GM23338 (cell line): ENCODE measurements at regions not wholly inside any gene's neighbourhood (a gene's known extent, or its start where the extent isn't known, plus 50 kb on each side); places are given as distances from the start of the nearest gene placed in this dataset.

Experiments used
- ATAC-seq: fragments of 200-7000 bp; cut with Tn5 transposase; 3 replicates; pipeline ENCODE4 v1.9.1; 2020
- DNase-seq: peaks from one replicate; pipeline ENCODE4 v3.0.0-alpha.2; 2015; ENCODE audit warnings: low spot score
- H2AFZ ChIP-seq: fragments of 200-600 bp; sonication (generic); 2 replicates; pipeline ENCODE4 v1.8.0; 2016; ENCODE audit warnings: antibody characterized with exemption, mild to moderate bottlenecking, moderate library complexity
- H3F3A ChIP-seq: fragments of 200-600 bp; sonication (generic); replicated peaks from 2 replicates; pipeline ENCODE4 v1.8.0; 2017; ENCODE audit warnings: antibody characterized with exemption, mixed run types, low read depth
- H3K27ac ChIP-seq: fragments of 200-600 bp; sonication (generic); 2 replicates; pipeline ENCODE4 v1.6.1; 2016; ENCODE audit warnings: low read depth
- H3K27me3 ChIP-seq: fragments of 200-600 bp; sonication (generic); 2 replicates; pipeline ENCODE4 v1.8.0; 2016; ENCODE audit warnings: mild to moderate bottlenecking, mixed run types, moderate library complexity; ENCODE audit not compliant: insufficient read depth
- H3K36me3 ChIP-seq: fragments of 200-600 bp; sonication (generic); 2 replicates; pipeline ENCODE4 v1.8.0; 2016; ENCODE audit warnings: mild to moderate bottlenecking; ENCODE audit not compliant: insufficient read depth
- H3K4me1 ChIP-seq: fragments of 200-600 bp; sonication (generic); 2 replicates; pipeline ENCODE4 v1.8.0; 2016; ENCODE audit warnings: mild to moderate bottlenecking, moderate library complexity; ENCODE audit not compliant: insufficient read depth
- H3K4me2 ChIP-seq: fragments of 200-600 bp; sonication (generic); 2 replicates; pipeline ENCODE4 v1.7.1; 2017; ENCODE audit warnings: mixed run types
- H3K4me3 ChIP-seq: fragments of 200-600 bp; sonication (generic); 2 replicates; pipeline ENCODE4 v1.6.1; 2016; ENCODE audit warnings: mixed run types
- H3K79me2 ChIP-seq: fragments of 200-600 bp; sonication (generic); replicated peaks from 2 replicates; pipeline ENCODE4 v1.8.0; 2017; ENCODE audit warnings: mild to moderate bottlenecking; ENCODE audit not compliant: insufficient read depth
- H3K9me2 ChIP-seq: fragments of 200-600 bp; sonication (generic); 2 replicates; pipeline ENCODE4 v1.8.0; 2017; ENCODE audit not compliant: insufficient read depth
- H4K20me1 ChIP-seq: fragments of 200-600 bp; sonication (generic); replicated peaks from 2 replicates; pipeline ENCODE4 v1.8.0; 2017; ENCODE audit warnings: mild to moderate bottlenecking; ENCODE audit not compliant: insufficient read depth
- H3K27ac Mint-ChIP-seq: 2 replicates; pipeline ENCODE4 v1.8.0; 2020; ENCODE audit warnings: inconsistent platforms, mild to moderate bottlenecking, moderate library complexity, mixed read lengths
- H3K27me3 Mint-ChIP-seq: 3 replicates; pipeline ENCODE4 v1.8.0; 2022; ENCODE audit warnings: low read depth, mild to moderate bottlenecking, moderate library complexity, mixed read lengths, inconsistent platforms; ENCODE audit not compliant: insufficient read depth, poor library complexity
- H3K36me3 Mint-ChIP-seq: 3 replicates; pipeline ENCODE4 v1.8.0; 2021; ENCODE audit warnings: low read depth, mild to moderate bottlenecking, inconsistent platforms, moderate library complexity, mixed read lengths
- H3K4me1 Mint-ChIP-seq: 3 replicates; pipeline ENCODE4 v1.8.0; 2020; ENCODE audit warnings: mild to moderate bottlenecking, inconsistent platforms, mixed read lengths
- H3K4me3 Mint-ChIP-seq: 3 replicates; pipeline ENCODE4 v1.8.0; 2021; ENCODE audit warnings: moderate library complexity, mild to moderate bottlenecking, inconsistent platforms, mixed read lengths
- H3K9me3 Mint-ChIP-seq: 3 replicates; pipeline ENCODE4 v1.8.0; 2020; ENCODE audit warnings: moderate library complexity, mild to moderate bottlenecking, inconsistent platforms, mixed read lengths
- CREB1 ChIP-seq: fragments of 250-450 bp; sonication (Bioruptor Pico); IDR thresholded peaks from 2 replicates; pipeline ENCODE4 v1.5.0; 2020; ENCODE audit warnings: low read depth, mild to moderate bottlenecking, moderate library complexity
- EZH2 ChIP-seq: fragments of 200-600 bp; sonication (generic); IDR thresholded peaks from one replicate; pipeline ENCODE4 v1.8.0; 2017; ENCODE audit warnings: antibody characterized with exemption, mild to moderate bottlenecking, low read depth; ENCODE audit not compliant: unreplicated experiment
- JUNB ChIP-seq: IDR thresholded peaks from one replicate; pipeline ENCODE4 v1.6.1; 2016; ENCODE audit warnings: antibody characterized with exemption; ENCODE audit not compliant: unreplicated experiment
- NANOG ChIP-seq: IDR thresholded peaks from 2 replicates; pipeline ENCODE4 v1.6.1; 2016; ENCODE audit warnings: antibody characterized with exemption, borderline replicate concordance
- POLR2AphosphoS5 ChIP-seq: IDR thresholded peaks from 2 replicates; pipeline ENCODE4 v1.6.1; 2016; ENCODE audit warnings: antibody characterized with exemption, low read depth
- STAT1 ChIP-seq: IDR thresholded peaks from one replicate; pipeline ENCODE4 v1.6.1; 2016; ENCODE audit warnings: antibody characterized with exemption; ENCODE audit not compliant: unreplicated experiment
- ZNF114 ChIP-seq: fragments of 250-450 bp; sonication (Bioruptor Pico); IDR thresholded peaks from 2 replicates; pipeline ENCODE4 v1.5.0; 2020; ENCODE audit warnings: mild to moderate bottlenecking, moderate library complexity
- TF ChIP-seq, protein P1 (sequence below), 2 experiments: fragments of 200-600 bp in 1 of 2; sonication (generic) in 1 of 2; conservative IDR thresholded peaks; 2 replicates each; pipeline versions ENCODE4 v1.5.1 to v1.6.1; 2016 to 2017; ENCODE audit warnings: antibody characterized with exemption in 2 of 2, low read depth in 2 of 2, mild to moderate bottlenecking in 2 of 2, moderate library complexity in 1 of 2
- TF ChIP-seq, protein P2 (sequence below): IDR thresholded peaks from 2 replicates; pipeline ENCODE4 v1.6.1; 2016; ENCODE audit warnings: antibody characterized with exemption
- TF ChIP-seq, protein P3 (sequence below): fragments of 250-450 bp; sonication (Bioruptor Pico); IDR thresholded peaks from 2 replicates; pipeline ENCODE4 v1.5.0; 2020; ENCODE audit warnings: mild to moderate bottlenecking, moderate library complexity

DNA sequence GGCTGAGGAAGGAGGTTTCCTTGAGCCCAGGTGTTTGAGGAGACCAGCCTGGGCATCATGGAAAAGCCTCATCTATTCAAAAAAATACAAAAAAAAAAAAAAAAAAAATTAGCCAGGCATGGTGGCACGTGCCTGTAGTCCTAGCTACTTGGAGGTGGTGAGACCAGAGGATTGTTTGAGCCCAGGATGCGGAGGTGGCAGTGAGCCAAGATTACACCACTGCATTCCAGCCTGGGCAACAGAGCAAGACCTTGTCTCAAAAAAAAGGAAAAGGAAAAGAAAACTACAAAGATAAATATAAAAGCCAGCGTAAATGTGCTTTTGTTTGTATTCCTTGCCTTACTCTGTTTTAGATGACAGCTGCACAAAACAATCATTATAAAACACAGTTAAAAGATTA is 2249.2 kb upstream of the C9orf72 start:
- H3K9me2 ChIP-seq, result no peaks in the 10 kb centered on the region
- H3K4me2 ChIP-seq, result no peak overlapping the region
- H3K27me3 ChIP-seq, result no peaks in the 10 kb centered on the region
- H3K36me3 ChIP-seq, result 0 out of 2 replicates have a peak, but pooled peaks cover 3% of the 10 kb centered on the region
- DNase-seq, result no peak
- H2AFZ ChIP-seq, result no peak overlapping the region
- Mint-ChIP-seq H3K36me3 (peaks cover 20% of the 10 kb centered on the region), H3K4me3 (no peak overlapping the region), H3K9me3 (peaks cover 30% of the 10 kb centered on the region), H3K27ac (no peak overlapping the region), H3K4me1 (no peaks in the 10 kb centered on the region), H3K27me3 (no peaks in the 10 kb centered on the region)
- no peaks in the 10 kb centered on the region for H3K79me2 ChIP-seq
- ATAC-seq, result no peak
- TF ChIP-seq POLR2AphosphoS5 (no peak), JUNB (no peak), NANOG (no peak), STAT1 (no peak), CREB1 (CRISPR knock-in tag) (no peak)
- TF ChIP-seq, protein P1, sequence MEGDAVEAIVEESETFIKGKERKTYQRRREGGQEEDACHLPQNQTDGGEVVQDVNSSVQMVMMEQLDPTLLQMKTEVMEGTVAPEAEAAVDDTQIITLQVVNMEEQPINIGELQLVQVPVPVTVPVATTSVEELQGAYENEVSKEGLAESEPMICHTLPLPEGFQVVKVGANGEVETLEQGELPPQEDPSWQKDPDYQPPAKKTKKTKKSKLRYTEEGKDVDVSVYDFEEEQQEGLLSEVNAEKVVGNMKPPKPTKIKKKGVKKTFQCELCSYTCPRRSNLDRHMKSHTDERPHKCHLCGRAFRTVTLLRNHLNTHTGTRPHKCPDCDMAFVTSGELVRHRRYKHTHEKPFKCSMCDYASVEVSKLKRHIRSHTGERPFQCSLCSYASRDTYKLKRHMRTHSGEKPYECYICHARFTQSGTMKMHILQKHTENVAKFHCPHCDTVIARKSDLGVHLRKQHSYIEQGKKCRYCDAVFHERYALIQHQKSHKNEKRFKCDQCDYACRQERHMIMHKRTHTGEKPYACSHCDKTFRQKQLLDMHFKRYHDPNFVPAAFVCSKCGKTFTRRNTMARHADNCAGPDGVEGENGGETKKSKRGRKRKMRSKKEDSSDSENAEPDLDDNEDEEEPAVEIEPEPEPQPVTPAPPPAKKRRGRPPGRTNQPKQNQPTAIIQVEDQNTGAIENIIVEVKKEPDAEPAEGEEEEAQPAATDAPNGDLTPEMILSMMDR (conservative IDR thresholded peaks at IDR 0.05; ENCODE audit: low read depth in 2 of 2), result no peak
- TF ChIP-seq, protein P2, sequence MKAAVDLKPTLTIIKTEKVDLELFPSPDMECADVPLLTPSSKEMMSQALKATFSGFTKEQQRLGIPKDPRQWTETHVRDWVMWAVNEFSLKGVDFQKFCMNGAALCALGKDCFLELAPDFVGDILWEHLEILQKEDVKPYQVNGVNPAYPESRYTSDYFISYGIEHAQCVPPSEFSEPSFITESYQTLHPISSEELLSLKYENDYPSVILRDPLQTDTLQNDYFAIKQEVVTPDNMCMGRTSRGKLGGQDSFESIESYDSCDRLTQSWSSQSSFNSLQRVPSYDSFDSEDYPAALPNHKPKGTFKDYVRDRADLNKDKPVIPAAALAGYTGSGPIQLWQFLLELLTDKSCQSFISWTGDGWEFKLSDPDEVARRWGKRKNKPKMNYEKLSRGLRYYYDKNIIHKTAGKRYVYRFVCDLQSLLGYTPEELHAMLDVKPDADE, result no peak
- no peak overlapping the region for H3K4me3 ChIP-seq
- H3K27ac ChIP-seq, result no peak overlapping the region
- no peaks in the 10 kb centered on the region for H3K4me1 ChIP-seq
- H4K20me1 ChIP-seq, result no peaks in the 10 kb centered on the region
- no peaks in the 10 kb centered on the region for H3F3A ChIP-seq

DNA sequence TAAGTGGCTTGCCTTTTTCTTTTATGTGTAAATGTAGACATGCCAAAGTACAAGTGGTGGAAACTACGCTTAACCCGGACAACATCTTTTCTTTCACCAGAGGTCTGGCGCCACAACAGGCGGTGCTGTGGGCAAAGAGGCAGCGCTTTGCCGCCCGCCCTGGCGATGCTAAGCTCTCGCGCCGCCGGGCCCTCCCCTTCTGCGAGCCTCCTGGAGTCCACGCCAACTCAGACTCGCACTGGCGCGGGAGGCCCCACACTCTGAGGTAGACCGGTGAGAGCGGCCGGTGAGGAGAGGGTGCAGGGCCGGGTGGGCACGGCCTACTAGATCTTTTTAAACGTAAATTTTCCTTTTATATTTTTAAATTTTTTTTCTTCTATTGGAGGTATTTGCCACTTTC is 2253.1 kb upstream of the C9orf72 start:
- DNase-seq, result no peak
- no peak overlapping the region for H3K4me3 ChIP-seq
- H3K4me2 ChIP-seq, result no peak overlapping the region
- H3F3A ChIP-seq, result no peaks in the 10 kb centered on the region
- H2AFZ ChIP-seq, result no peak overlapping the region
- H3K27ac Mint-ChIP-seq, result no peak overlapping the region
- no peaks in the 10 kb centered on the region for H3K4me1 ChIP-seq
- no peaks in the 10 kb centered on the region for H3K27me3 ChIP-seq
- no peaks in the 10 kb centered on the region for H4K20me1 ChIP-seq
- H3K27me3 Mint-ChIP-seq, result no peaks in the 10 kb centered on the region
- H3K36me3 Mint-ChIP-seq, result peaks cover 14% of the 10 kb centered on the region
- H3K9me3 Mint-ChIP-seq, result peaks cover 24% of the 10 kb centered on the region
- H3K4me3 Mint-ChIP-seq, result no peak overlapping the region
- no peak overlapping the region for H3K27ac ChIP-seq
- no peaks in the 10 kb centered on the region for H3K9me2 ChIP-seq
- H3K4me1 Mint-ChIP-seq, result 0 out of 3 replicates have a peak, but pooled peaks cover 2% of the 10 kb centered on the region
- no peaks in the 10 kb centered on the region for H3K79me2 ChIP-seq
- no peak for ATAC-seq
- no peaks in the 10 kb centered on the region for H3K36me3 ChIP-seq
- TF ChIP-seq, protein P3, sequence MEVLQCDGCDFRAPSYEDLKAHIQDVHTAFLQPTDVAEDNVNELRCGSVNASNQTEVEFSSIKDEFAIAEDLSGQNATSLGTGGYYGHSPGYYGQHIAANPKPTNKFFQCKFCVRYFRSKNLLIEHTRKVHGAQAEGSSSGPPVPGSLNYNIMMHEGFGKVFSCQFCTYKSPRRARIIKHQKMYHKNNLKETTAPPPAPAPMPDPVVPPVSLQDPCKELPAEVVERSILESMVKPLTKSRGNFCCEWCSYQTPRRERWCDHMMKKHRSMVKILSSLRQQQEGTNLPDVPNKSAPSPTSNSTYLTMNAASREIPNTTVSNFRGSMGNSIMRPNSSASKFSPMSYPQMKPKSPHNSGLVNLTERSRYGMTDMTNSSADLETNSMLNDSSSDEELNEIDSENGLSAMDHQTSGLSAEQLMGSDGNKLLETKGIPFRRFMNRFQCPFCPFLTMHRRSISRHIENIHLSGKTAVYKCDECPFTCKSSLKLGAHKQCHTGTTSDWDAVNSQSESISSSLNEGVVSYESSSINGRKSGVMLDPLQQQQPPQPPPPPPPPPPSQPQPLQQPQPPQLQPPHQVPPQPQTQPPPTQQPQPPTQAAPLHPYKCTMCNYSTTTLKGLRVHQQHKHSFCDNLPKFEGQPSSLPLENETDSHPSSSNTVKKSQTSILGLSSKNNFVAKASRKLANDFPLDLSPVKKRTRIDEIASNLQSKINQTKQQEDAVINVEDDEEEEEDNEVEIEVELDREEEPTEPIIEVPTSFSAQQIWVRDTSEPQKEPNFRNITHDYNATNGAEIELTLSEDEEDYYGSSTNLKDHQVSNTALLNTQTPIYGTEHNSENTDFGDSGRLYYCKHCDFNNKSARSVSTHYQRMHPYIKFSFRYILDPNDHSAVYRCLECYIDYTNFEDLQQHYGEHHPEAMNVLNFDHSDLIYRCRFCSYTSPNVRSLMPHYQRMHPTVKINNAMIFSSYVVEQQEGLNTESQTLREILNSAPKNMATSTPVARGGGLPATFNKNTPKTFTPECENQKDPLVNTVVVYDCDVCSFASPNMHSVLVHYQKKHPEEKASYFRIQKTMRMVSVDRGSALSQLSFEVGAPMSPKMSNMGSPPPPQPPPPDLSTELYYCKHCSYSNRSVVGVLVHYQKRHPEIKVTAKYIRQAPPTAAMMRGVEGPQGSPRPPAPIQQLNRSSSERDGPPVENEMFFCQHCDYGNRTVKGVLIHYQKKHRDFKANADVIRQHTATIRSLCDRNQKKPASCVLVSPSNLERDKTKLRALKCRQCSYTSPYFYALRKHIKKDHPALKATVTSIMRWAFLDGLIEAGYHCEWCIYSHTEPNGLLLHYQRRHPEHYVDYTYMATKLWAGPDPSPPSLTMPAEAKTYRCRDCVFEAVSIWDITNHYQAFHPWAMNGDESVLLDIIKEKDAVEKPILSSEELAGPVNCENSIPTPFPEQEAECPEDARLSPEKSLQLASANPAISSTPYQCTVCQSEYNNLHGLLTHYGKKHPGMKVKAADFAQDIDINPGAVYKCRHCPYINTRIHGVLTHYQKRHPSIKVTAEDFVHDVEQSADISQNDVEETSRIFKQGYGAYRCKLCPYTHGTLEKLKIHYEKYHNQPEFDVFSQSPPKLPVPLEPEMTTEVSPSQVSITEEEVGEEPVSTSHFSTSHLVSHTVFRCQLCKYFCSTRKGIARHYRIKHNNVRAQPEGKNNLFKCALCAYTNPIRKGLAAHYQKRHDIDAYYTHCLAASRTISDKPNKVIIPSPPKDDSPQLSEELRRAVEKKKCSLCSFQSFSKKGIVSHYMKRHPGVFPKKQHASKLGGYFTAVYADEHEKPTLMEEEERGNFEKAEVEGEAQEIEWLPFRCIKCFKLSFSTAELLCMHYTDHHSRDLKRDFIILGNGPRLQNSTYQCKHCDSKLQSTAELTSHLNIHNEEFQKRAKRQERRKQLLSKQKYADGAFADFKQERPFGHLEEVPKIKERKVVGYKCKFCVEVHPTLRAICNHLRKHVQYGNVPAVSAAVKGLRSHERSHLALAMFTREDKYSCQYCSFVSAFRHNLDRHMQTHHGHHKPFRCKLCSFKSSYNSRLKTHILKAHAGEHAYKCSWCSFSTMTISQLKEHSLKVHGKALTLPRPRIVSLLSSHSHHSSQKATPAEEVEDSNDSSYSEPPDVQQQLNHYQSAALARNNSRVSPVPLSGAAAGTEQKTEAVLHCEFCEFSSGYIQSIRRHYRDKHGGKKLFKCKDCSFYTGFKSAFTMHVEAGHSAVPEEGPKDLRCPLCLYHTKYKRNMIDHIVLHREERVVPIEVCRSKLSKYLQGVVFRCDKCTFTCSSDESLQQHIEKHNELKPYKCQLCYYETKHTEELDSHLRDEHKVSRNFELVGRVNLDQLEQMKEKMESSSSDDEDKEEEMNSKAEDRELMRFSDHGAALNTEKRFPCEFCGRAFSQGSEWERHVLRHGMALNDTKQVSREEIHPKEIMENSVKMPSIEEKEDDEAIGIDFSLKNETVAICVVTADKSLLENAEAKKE, result no peak
- TF ChIP-seq JUNB, result no peak
- TF ChIP-seq STAT1, result no peak
- TF ChIP-seq, protein P1 (conservative IDR thresholded peaks at IDR 0.05; ENCODE audit: low read depth in 2 of 2), result no peak
- no peak for TF ChIP-seq EZH2
- no peak for TF ChIP-seq NANOG
- TF ChIP-seq ZNF114, result no peak
